NCI-H128 (cell line): ENCODE measurements at regions not wholly inside any gene's neighbourhood (a gene's known extent, or its start where the extent isn't known, plus 50 kb on each side); places are given as distances from the start of the nearest gene placed in this dataset.

Experiments
- DNase-seq: peaks from one replicate; lab custom pipeline; 2025; ENCODE audit not compliant: unreplicated experiment; lab: John Stamatoyannopoulos, UW

- DNase-seq, result no peak
Measured at GRCh38 chr5:167303582-167303981, 987.9 kb upstream of the WWC1 start.

- no peak for DNase-seq
Measured at GRCh38 chr5:167304834-167305469, 986.5 kb upstream of the WWC1 start.

- no peak for DNase-seq
Measured at GRCh38 chr5:167305591-167306213, 985.7 kb upstream of the WWC1 start.

- no peak for DNase-seq
Measured at GRCh38 chr5:167307042-167307441, 984.4 kb upstream of the WWC1 start.

- no peak for DNase-seq
Measured at GRCh38 chr5:167308466-167308865, 983.0 kb upstream of the WWC1 start.

GRCh38 chr5:167309941-167310517, 981.4 kb upstream of the WWC1 start:
- DNase-seq, result no peak

GRCh38 chr5:167311340-167311739, 980.1 kb upstream of the WWC1 start:
- DNase-seq, result no peak

GRCh38 chr5:167312225-167312624, 979.2 kb upstream of the WWC1 start:
- DNase-seq, result no peak

- no peak for DNase-seq
Measured at GRCh38 chr5:167315762-167316161, 975.7 kb upstream of the WWC1 start.

- no peak for DNase-seq
Measured at GRCh38 chr5:167317884-167318283, 973.6 kb upstream of the WWC1 start.

- DNase-seq, result no peak
Measured at GRCh38 chr5:167319243-167319642, 972.2 kb upstream of the WWC1 start.

- DNase-seq, result no peak
Measured at GRCh38 chr5:167320019-167320418, 971.4 kb upstream of the WWC1 start.

GRCh38 chr5:167332309-167332708, 959.1 kb upstream of the WWC1 start:
- no peak for DNase-seq

GRCh38 chr5:167336161-167336560, 955.3 kb upstream of the WWC1 start:
- DNase-seq, result no peak

- no peak for DNase-seq
Measured at GRCh38 chr5:167339205-167339604, 952.2 kb upstream of the WWC1 start.

GRCh38 chr5:167346461-167346860, 945.0 kb upstream of the WWC1 start:
- no peak for DNase-seq

- DNase-seq, result no peak
Measured at GRCh38 chr5:167348251-167348926, 943.1 kb upstream of the WWC1 start.

- DNase-seq, result no peak
Measured at GRCh38 chr5:167348980-167349379, 942.5 kb upstream of the WWC1 start.

- no peak for DNase-seq
Measured at GRCh38 chr5:167351316-167351715, 940.1 kb upstream of the WWC1 start.

GRCh38 chr5:167352801-167353200, 938.6 kb upstream of the WWC1 start:
- no peak for DNase-seq

- no peak for DNase-seq
Measured at GRCh38 chr5:167355346-167355745, 936.1 kb upstream of the WWC1 start.

GRCh38 chr5:167356374-167356773, 935.1 kb upstream of the WWC1 start:
- DNase-seq, result no peak
